Common myeloid progenitor, CD34-positive (primary cell): ENCODE measurements at regions not wholly inside any gene's neighbourhood (a gene's known extent, or its start where the extent isn't known, plus 50 kb on each side); places are given as distances from the start of the nearest gene placed in this dataset.

Experiments
- CTCF ChIA-PET: fragments of 350-600 bp; sonication (Branson Sonifier 250); formaldehyde crosslinking; loops from one replicate; lab custom pipeline; 2021; ENCODE audit warnings: antibody characterized with exemption; lab: Charles Lee
- POLR2A ChIA-PET: fragments of 350-600 bp; sonication (Branson Sonifier 250); formaldehyde crosslinking; loops from one replicate; lab custom pipeline; 2021; ENCODE audit warnings: antibody characterized with exemption; lab: Charles Lee
- DNase-seq, 3 donors: peaks; one replicate each; pipeline versions ENCODE4 v3.0.0 to v3.0.0-alpha.2; 2013
- H3K27ac ChIP-seq, 2 experiments: 1 replicate in 1 of 2; 2 replicates in 1 of 2; pipeline ENCODE4 v1.7.0; 2013; ENCODE audit warnings: inconsistent platforms in 2 of 2, low read length in 2 of 2, mild to moderate bottlenecking in 2 of 2, low read depth in 1 of 2, moderate library complexity in 1 of 2; ENCODE audit not compliant: severe bottlenecking in 2 of 2, insufficient read depth in 1 of 2, poor library complexity in 1 of 2
- H3K27me3 ChIP-seq, 5 experiments: replicated peaks in 2 of 5; 1 replicate in 3 of 5; 2 replicates in 2 of 5; pipeline versions ENCODE4 v1.6.1 to v1.7.0; 2013; ENCODE audit warnings: low read length in 4 of 5, mild to moderate bottlenecking in 2 of 5, moderate library complexity in 2 of 5, inconsistent platforms in 1 of 5; ENCODE audit not compliant: insufficient read depth in 5 of 5, control insufficient read depth in 4 of 5
- H3K36me3 ChIP-seq, 4 experiments: 1 replicate in 2 of 4; 2 replicates in 2 of 4; pipeline versions ENCODE4 v1.6.1 to v1.7.0; 2013; ENCODE audit warnings: low read length in 3 of 4, control low read depth in 1 of 4, mild to moderate bottlenecking in 1 of 4; ENCODE audit not compliant: control insufficient read depth in 4 of 4, insufficient read depth in 4 of 4
- H3K4me1 ChIP-seq, 4 experiments: 1 replicate in 3 of 4; 2 replicates in 1 of 4; pipeline versions ENCODE4 v1.6.1 to v1.7.1; 2013; ENCODE audit warnings: low read length in 3 of 4, mild to moderate bottlenecking in 3 of 4, control low read depth in 1 of 4, inconsistent platforms in 1 of 4, moderate library complexity in 1 of 4; ENCODE audit not compliant: control insufficient read depth in 4 of 4, insufficient read depth in 4 of 4; ENCODE audit errors: control extremely low read depth in 1 of 4
- H3K4me3 ChIP-seq, 7 experiments: 1 replicate in 4 of 7; 2 replicates in 3 of 7; pipeline versions ENCODE4 v1.5.1 to v1.7.0; 2013; ENCODE audit warnings: mild to moderate bottlenecking in 7 of 7, low read length in 6 of 7, moderate library complexity in 6 of 7, inconsistent platforms in 2 of 7, low read depth in 2 of 7, control low read depth in 1 of 7; ENCODE audit not compliant: insufficient read depth in 4 of 7, control insufficient read depth in 1 of 7; ENCODE audit errors: extremely low read depth in 1 of 7
- H3K9me3 ChIP-seq, 5 experiments: 1 replicate in 4 of 5; 2 replicates in 1 of 5; pipeline versions ENCODE4 v1.6.1 to v1.7.1; 2013; ENCODE audit warnings: low read length in 4 of 5, mild to moderate bottlenecking in 2 of 5, inconsistent platforms in 1 of 5, low read depth in 1 of 5, moderate library complexity in 1 of 5; ENCODE audit not compliant: control insufficient read depth in 4 of 5, insufficient read depth in 2 of 5; ENCODE audit errors: control extremely low read depth in 1 of 5
- WGBS: methylation state at CpG from one replicate; pipeline ENCODE4 v1.1.5; 2013; ENCODE audit not compliant: insufficient coverage; 5-methylcytosine and 5-hydroxymethylcytosine counted together

DNA sequence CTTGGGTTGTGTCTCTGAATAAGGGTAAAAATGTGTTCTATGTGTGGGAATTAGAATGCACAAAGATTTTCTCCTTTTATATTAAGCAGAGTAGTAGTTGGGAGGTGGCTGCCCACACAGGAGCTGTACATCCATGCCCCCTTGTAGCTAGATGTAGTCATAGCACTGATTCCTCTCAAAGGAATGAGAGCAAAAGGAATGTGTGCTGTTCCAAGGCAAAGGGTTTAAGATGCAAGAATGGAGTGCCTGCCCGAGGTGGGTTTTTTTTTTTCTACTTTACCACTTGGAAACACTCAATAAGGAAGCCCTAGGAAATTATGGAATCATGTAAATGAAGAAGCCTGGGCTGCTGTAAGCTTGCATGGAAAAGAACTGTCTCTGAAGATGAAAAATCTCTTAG, 2183.2 kb upstream of the AGA start:
- no peaks in the 10 kb centered on the region for H3K4me1 ChIP-seq
- CTCF ChIA-PET, result interaction anchor here (1.3 kb wide), 1 partner anchor 28 kb away, joined by 4 read pairs; no protein-coding TSS in a partner anchor
- no peaks in the 10 kb centered on the region for H3K9me3 ChIP-seq
- no peaks in the 10 kb centered on the region for H3K27me3 ChIP-seq
- DNase-seq, result no peak
- H3K27ac ChIP-seq, result no peak overlapping the region
- POLR2A ChIA-PET, result no interaction called here
- no peak overlapping the region for H3K4me3 ChIP-seq
- H3K36me3 ChIP-seq, result no peaks in the 10 kb centered on the region
- WGBS, result no CpG with 5 or more reads among the region's 1 CpG

- 78% methylated on average over 3 of the region's 3 CpGs for WGBS
These were observed 2184.4 kb upstream of the AGA start for GRCh38 chr4:179626687-179627086.

GRCh38 chr4:179631321-179631720, 2189.1 kb upstream of the AGA start:
- no peaks in the 10 kb centered on the region for H3K27me3 ChIP-seq
- CTCF ChIA-PET, result no interaction called here
- DNase-seq, result no peak
- H3K9me3 ChIP-seq, result no peaks in the 10 kb centered on the region
- POLR2A ChIA-PET, result no interaction called here
- H3K4me1 ChIP-seq, result no peaks in the 10 kb centered on the region
- H3K4me3 ChIP-seq, result no peak overlapping the region
- no peaks in the 10 kb centered on the region for H3K36me3 ChIP-seq
- no peak overlapping the region for H3K27ac ChIP-seq

More at GRCh38 chr4:179626687-179627086, 2184.4 kb upstream of the AGA start:
- Histone ChIP-seq H3K36me3 (no peaks in the 10 kb centered on the region), H3K27ac (no peak overlapping the region), H3K27me3 (no peaks in the 10 kb centered on the region), H3K4me3 (no peak overlapping the region), H3K4me1 (no peaks in the 10 kb centered on the region), H3K9me3 (no peaks in the 10 kb centered on the region)
- ChIA-PET POLR2A (no interaction called here), CTCF (no interaction called here)
- no peak for DNase-seq

- 90% methylated on average over 2 of the region's 3 CpGs for WGBS
These were observed 2192.6 kb upstream of the AGA start for GRCh38 chr4:179634862-179635261.

DNA sequence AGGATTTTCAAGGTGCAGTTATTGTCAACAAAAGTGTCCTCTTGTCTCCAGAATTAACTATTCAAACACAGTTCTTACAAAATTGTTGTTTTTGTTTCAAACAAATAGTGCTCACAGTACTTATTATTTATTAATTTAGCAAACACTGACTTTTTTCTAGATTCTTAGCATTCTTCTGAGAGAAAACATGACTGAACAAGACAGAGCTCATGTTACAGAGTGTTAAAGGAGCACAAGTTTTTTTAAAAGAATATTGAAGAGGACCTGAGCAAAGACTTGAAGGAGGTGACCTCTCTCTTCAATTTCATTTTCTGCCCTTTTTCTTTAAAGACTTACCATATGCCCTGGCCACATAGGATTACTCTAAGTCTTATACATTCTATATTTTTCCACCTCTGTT, 2220.3 kb upstream of the AGA start:
- CTCF ChIA-PET, result interaction anchor here (0.7 kb wide), 1 partner anchor 160 kb away, joined by 3 read pairs; no protein-coding TSS in a partner anchor
- no peaks in the 10 kb centered on the region for H3K36me3 ChIP-seq
- no peaks in the 10 kb centered on the region for H3K27me3 ChIP-seq
- no peak for DNase-seq
- H3K27ac ChIP-seq, result no peak overlapping the region
- H3K4me3 ChIP-seq, result no peak overlapping the region
- H3K4me1 ChIP-seq, result no peaks in the 10 kb centered on the region
- POLR2A ChIA-PET, result no interaction called here
- H3K9me3 ChIP-seq, result peaks cover 0 to 4% (median 0%) of the 10 kb centered on the region in 5 experiments

More at GRCh38 chr4:179634862-179635261, 2192.6 kb upstream of the AGA start:
- Histone ChIP-seq H3K36me3 (no peaks in the 10 kb centered on the region), H3K27me3 (no peaks in the 10 kb centered on the region), H3K27ac (no peak overlapping the region), H3K9me3 (no peaks in the 10 kb centered on the region), H3K4me3 (peak overlapping the region in 1 of 7 experiments; percentile 33), H3K4me1 (no peaks in the 10 kb centered on the region)
- ChIA-PET POLR2A (no interaction called here), CTCF (no interaction called here)
- DNase-seq, result no peak

- Histone ChIP-seq H3K36me3 (no peaks in the 10 kb centered on the region), H3K9me3 (peaks cover 0 to 4% (median 0%) of the 10 kb centered on the region in 5 experiments), H3K4me3 (no peak overlapping the region), H3K27me3 (no peaks in the 10 kb centered on the region), H3K27ac (no peak overlapping the region), H3K4me1 (no peaks in the 10 kb centered on the region)
- POLR2A ChIA-PET, result no interaction called here
- CTCF ChIA-PET, result no interaction called here
- DNase-seq, result no peak
- WGBS, result 95% methylated on average over 6 of the region's 6 CpGs
These were observed 2221.6 kb upstream of the AGA start for GRCh38 chr4:179663641-179664429.

GRCh38 chr4:179664430-179665027, 2222.3 kb upstream of the AGA start:
- Histone ChIP-seq H3K4me1 (no peaks in the 10 kb centered on the region), H3K27me3 (no peaks in the 10 kb centered on the region), H3K36me3 (no peaks in the 10 kb centered on the region), H3K9me3 (peaks cover 0 to 4% (median 0%) of the 10 kb centered on the region in 5 experiments), H3K27ac (no peak overlapping the region), H3K4me3 (no peak overlapping the region)
- ChIA-PET CTCF (no interaction called here), POLR2A (no interaction called here)
- DNase-seq, result no peak
- WGBS, result 96% methylated on average over 7 of the region's 9 CpGs
